ENCODE measurements at regions not wholly inside any gene's neighbourhood (a gene's known extent, or its start where the extent isn't known, plus 50 kb on each side); places are given as distances from the start of the nearest gene placed in this dataset.

DNA sequence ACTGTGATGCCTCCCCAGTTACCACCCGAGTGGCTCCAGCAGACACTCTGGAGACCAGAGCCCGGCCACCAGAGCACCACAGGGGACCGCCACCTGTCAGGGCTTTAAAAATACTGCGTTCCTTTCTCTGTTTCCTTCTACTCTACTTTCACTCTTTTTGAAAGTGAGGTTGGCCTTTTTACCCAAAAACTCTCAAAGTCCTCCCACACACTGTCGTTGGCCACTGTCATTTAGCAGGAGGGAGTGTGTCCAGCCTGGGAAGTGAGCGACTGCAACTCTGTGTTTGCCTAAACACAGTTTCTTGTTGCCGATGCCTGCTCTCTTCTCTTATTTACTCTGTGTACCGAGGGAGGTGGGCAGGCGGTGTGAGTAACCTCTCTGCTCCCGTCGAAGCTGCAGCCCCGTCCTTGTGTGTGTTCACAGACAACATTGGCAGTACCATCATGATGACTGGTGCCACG, 90.8 kb upstream of the CLDN5 start:
- DNase-seq (ENCODE audit: extremely low read depth, low read depth) = no peak
- TF ChIP-seq, protein P1, sequence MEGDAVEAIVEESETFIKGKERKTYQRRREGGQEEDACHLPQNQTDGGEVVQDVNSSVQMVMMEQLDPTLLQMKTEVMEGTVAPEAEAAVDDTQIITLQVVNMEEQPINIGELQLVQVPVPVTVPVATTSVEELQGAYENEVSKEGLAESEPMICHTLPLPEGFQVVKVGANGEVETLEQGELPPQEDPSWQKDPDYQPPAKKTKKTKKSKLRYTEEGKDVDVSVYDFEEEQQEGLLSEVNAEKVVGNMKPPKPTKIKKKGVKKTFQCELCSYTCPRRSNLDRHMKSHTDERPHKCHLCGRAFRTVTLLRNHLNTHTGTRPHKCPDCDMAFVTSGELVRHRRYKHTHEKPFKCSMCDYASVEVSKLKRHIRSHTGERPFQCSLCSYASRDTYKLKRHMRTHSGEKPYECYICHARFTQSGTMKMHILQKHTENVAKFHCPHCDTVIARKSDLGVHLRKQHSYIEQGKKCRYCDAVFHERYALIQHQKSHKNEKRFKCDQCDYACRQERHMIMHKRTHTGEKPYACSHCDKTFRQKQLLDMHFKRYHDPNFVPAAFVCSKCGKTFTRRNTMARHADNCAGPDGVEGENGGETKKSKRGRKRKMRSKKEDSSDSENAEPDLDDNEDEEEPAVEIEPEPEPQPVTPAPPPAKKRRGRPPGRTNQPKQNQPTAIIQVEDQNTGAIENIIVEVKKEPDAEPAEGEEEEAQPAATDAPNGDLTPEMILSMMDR (IDR thresholded peaks at IDR 0.05; ENCODE audit: low read depth, low read length, missing control alignments) = no peak
- H3K4me3 ChIP-seq (replicated peaks; ENCODE audit: low read depth, low read length) = no peak overlapping the region

DNA sequence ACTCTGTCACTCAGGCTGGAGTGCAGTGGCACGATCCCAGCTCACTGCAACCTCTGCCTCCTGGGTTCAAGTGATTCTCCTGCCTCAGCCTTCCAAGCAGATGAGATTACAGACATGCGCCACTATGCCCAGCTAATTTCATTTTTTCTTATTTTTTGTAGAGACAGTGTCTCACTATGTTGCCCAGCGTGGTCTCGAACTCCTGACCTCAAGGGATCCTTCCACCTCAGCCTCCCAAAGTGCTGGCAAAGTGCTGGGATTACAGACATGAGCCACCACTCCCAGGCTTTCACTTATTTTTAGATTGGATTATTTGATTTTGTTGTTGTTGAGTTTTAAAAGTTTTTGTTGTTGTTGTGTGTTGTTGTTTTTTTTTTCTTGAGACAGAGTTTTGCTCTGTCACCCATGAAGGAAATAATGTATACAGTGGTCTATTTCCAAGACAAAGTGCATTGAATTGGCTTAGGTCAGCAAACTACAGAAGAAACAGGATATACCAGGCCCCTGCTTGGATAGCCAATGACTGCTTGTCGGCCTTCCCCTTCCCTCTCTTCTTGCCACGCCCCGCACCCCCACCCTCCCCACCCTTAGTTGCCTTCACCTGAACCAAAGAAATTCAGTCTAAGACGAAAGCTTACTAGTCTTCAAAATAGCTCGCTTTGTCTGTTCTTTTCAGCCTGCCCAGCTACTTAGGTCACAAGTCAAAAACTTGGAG, 91.8 kb upstream of the CLDN5 start:
- TF ChIP-seq, protein P1 (IDR thresholded peaks at IDR 0.05; ENCODE audit: low read depth, low read length, missing control alignments) = no peak
- DNase-seq (ENCODE audit: extremely low read depth, low read depth) = no peak
- H3K4me3 ChIP-seq (replicated peaks; ENCODE audit: low read depth, low read length) = no peak overlapping the region

DNA sequence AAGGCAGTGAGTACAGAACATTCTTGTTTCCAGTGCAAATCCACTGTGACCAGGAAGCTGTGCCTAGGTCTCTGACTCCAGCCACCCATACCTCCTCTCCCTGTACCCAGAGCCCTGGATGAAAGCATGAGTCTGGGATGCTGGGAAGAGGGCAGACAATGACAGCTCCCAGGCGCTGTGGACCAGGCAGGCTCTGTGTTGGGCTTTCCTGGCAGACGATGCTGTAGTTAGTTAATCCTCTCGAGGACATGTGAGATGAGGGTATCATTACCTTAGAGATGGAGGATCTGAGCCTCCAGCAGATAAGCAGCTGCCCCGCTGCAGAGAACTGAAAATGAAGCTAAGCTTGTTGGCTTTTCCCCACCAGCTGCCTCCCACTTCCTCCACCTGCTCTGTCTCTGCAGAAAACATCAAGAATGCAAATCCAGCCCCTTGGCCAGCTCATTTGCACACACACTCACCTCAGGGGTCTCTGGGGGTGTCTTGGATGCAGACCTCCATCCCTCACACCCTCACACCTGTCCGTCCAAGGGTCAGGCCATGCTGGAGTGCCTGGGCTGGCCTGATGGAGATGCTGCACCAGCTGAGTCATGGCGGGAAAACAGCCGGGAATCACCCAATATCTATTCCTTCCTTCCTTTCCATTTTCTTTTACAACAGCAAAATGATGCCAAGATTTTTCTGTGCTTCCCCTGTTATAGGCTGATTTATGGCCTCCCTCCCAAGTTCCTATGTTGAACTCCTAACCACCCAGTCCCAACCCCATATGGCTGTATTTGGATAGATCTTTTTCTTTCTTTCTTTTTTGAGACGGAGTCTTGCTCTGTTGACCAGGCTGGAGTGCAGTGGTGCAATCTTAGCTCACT, 94.9 kb upstream of the SEPTIN5 start:
- no peak overlapping the region for H3K4me3 ChIP-seq (replicated peaks; ENCODE audit: low read depth, low read length)
- TF ChIP-seq, protein P1 (IDR thresholded peaks at IDR 0.05; ENCODE audit: low read depth, low read length, missing control alignments) = no peak

DNA sequence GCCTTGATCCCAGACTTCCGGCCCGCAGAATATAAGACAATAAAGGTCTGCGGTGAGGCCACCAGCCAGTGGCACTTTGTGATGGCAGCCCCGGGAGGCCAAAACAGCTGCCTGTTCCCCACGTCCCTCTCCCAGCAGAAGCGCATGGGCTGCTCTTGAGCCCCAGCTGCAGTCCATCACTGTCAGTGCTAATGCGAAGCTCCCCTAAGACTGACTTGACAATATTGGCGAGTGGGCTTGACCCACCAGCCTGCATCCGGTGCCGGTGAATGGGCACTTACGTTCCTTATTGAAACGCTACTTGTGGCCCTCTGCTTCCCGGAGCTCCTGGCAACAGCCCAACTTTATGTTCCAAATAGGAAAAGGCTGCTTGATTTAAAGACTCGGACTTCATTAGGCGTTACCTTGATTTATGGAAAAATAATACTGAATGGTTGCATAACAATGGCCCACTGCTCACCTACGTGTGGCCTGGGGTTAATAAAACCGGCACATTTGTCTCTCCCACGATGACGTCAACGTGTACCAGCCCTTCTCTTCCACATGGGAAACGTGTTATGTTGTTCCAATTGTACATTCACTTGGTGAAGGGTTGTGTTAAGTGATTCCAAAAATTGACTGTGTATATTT, 93.4 kb upstream of the SEPTIN5 start:
- TF ChIP-seq, protein P1 (IDR thresholded peaks at IDR 0.05; ENCODE audit: low read depth, low read length, missing control alignments) = no peak
- no peak for DNase-seq (ENCODE audit: extremely low read depth, low read depth)

More for the DNA sequence above, 94.9 kb upstream of the SEPTIN5 start:
- no peak for DNase-seq (ENCODE audit: extremely low read depth, low read depth)

DNA sequence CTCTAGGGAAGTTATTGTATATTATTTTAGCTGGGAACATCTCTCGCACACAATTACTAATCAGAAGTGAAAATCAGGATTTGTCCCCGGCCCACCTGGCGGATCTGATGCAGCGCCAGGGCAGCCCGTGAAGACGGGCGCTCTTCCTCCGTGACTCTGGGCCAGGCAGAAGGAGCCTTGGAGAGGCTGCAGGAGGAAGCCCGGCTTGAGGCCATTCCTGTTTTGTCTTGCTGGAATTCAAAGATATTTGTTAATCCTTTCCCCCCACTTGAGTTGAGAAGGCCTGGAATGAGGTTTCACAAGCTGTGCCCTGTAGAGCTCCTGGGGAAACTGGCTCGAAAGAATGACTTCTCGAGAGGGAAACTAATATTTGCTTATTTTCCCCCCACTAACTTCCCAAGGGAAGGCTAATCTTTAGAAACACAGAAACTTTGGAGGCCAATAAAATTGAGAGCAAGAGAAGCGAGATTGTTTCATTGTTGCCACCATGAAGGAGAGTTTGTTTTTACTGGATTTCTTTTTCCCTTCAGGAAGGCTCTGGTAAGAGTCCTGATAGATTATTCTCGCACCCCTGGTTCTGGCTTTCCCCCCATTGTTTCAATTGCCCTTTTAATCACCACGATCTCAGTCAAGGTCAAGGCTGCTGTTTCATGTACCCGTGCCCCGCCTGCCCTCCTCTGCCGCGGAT, 92.8 kb upstream of the SEPTIN5 start:
- TF ChIP-seq, protein P1 (IDR thresholded peaks at IDR 0.05; ENCODE audit: low read depth, low read length, missing control alignments) = no peak
- no peak for DNase-seq (ENCODE audit: extremely low read depth, low read depth)
- no peak overlapping the region for H3K4me3 ChIP-seq (replicated peaks; ENCODE audit: low read depth, low read length)

More for the DNA sequence above, 93.4 kb upstream of the SEPTIN5 start:
- no peak overlapping the region for H3K4me3 ChIP-seq (replicated peaks; ENCODE audit: low read depth, low read length)

DNA sequence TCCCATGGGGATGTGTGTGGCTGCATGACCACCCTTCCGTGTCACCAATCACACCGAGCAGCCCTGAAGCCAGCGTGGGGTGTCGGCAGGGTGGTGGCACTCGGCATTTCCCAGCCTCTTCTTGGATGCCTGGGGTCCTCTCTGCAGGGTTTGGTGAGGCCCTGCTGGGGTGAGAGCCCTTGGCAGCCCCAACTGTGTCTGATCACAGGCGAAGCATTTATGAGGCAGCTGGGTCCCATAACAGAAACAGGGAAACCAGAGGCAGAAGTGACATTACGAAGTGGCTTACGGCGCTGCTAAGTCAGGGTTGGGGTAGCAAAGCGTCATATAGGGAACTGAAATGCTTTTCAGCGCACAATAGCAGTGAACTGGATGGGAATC, 92.3 kb upstream of the SEPTIN5 start:
- TF ChIP-seq, protein P1 (IDR thresholded peaks at IDR 0.05; ENCODE audit: low read depth, low read length, missing control alignments) = no peak
- H3K4me3 ChIP-seq (replicated peaks; ENCODE audit: low read depth, low read length) = no peak overlapping the region
- no peak for DNase-seq (ENCODE audit: extremely low read depth, low read depth)
